ENCODE measurements at regions not wholly inside any gene's neighbourhood (a gene's known extent, or its start where the extent isn't known, plus 50 kb on each side); places are given as distances from the start of the nearest gene placed in this dataset.

GRCh38 chr5:145628525-145628924 is 206.6 kb downstream of the PRELID2 start:
- no peak for TF ChIP-seq CTCF (conservative IDR thresholded peaks at IDR 0.05)
- no peak for TF ChIP-seq EZH2 (IDR thresholded peaks at IDR 0.05; ENCODE audit: low read depth)
